Transverse colon (tissue), 4 donors: ENCODE measurements at regions not wholly inside any gene's neighbourhood (a gene's known extent, or its start where the extent isn't known, plus 50 kb on each side); places are given as distances from the start of the nearest gene placed in this dataset.

Experiments used
- DNase-seq: peaks from one replicate; pipeline ENCODE4 v3.0.0-alpha.2; 2019
- H3K27ac ChIP-seq, 4 donors: fragments of 200-600 bp; sonication (generic); 2 replicates each; pipeline ENCODE4 v1.5.1; 2016 to 2018; ENCODE audit warnings: inconsistent platforms in 4 of 4
- H3K27me3 ChIP-seq: fragments of 200-600 bp; sonication (generic); 2 replicates; pipeline ENCODE4 v1.5.1; 2017; ENCODE audit warnings: inconsistent platforms
- H3K36me3 ChIP-seq, 4 donors: fragments of 200-600 bp; sonication (generic); 2 replicates each; pipeline ENCODE4 v1.5.1; 2017 to 2019; ENCODE audit warnings: inconsistent platforms in 4 of 4
- H3K4me1 ChIP-seq, 4 donors: fragments of 200-600 bp; sonication (generic); 2 replicates each; pipeline ENCODE4 v1.5.1; 2017 to 2020; ENCODE audit warnings: inconsistent platforms in 4 of 4
- H3K4me3 ChIP-seq, 4 donors: fragments of 200-600 bp; sonication (generic); 1 replicate in 1 of 4; 2 replicates in 3 of 4; pipeline versions ENCODE4 v1.5.1 to v1.6.1; 2017 to 2019; ENCODE audit warnings: inconsistent platforms in 4 of 4
- H3K9me3 ChIP-seq, 2 donors: fragments of 200-600 bp; sonication (generic); 2 replicates each; pipeline ENCODE4 v1.5.1; 2017 to 2019; ENCODE audit warnings: inconsistent platforms in 2 of 2
- EP300 ChIP-seq: sonication (generic); formaldehyde crosslinking; IDR thresholded peaks from one replicate; pipeline ENCODE4 v1.6.1; 2017; ENCODE audit warnings: antibody characterized with exemption, low read depth
- POLR2A ChIP-seq: fragments of 450-650 bp; IDR thresholded peaks from one replicate; pipeline ENCODE4 v1.6.1; 2016; ENCODE audit warnings: antibody characterized with exemption, mild to moderate bottlenecking, moderate library complexity
- POLR2AphosphoS5 ChIP-seq, 3 donors: sonication (generic); formaldehyde crosslinking; IDR thresholded peaks; one replicate each; pipeline ENCODE4 v1.6.1; 2016; ENCODE audit warnings: antibody characterized with exemption in 3 of 3
- WGBS, 2 donors: methylation state at CpG; one replicate each; pipeline ENCODE4 v1.1.5; 2018; ENCODE audit warnings: low coverage in 1 of 2; 5-methylcytosine and 5-hydroxymethylcytosine counted together
- in situ Hi-C, 4 donors: fragments of 200-750 bp; cut with MboI; loops; one replicate each; pipeline versions ENCODE4 v1.15.0 to v1.15.1; 2017; ENCODE audit warnings: low sequenced_read_pairs in 3 of 4, low pct_ligation_motif_present in 1 of 4, low pct_unique_long_range_greater_than_20kb in 1 of 4
- intact Hi-C: fragments of 100-400 bp; cut with DNase I; formaldehyde crosslinking; loops from one replicate; pipeline ENCODE4 v1.15.1; 2023; ENCODE audit warnings: low total_unique reads
- TF ChIP-seq, protein P1 (sequence below), 5 experiments: fragments of 200-600 bp in 3 of 5; fragments of 450-650 bp in 2 of 5; sonication (generic) in 3 of 5; IDR thresholded peaks; 1 replicate in 2 of 5; 2 replicates in 3 of 5; pipeline ENCODE4 v1.5.1; 2016 to 2017; ENCODE audit warnings: antibody characterized with exemption in 5 of 5, inconsistent platforms in 3 of 5, mild to moderate bottlenecking in 2 of 5, moderate library complexity in 1 of 5

DNA sequence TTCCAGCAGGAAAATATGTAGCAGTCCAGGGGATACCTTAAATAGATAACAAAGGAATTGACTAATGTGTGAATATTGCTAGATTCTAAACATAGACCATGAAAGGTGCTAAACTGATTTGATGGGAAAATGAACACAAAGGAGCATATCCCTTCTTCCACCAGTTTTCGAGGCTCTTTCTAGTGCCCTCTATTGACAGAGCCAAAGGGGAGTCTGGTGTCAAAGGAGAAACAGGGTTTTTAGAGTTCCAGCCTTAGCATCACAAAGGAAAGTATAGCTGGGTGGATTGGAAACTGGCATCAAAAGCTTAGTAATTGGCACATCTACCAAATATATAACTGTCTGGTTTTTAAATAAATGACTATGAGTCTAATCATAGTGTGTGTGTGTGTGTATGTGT lies 636.8 kb downstream of the ETV1 start:
- Histone ChIP-seq H3K4me3 (no peak overlapping the region), H3K27me3 (no peaks in the 10 kb centered on the region), H3K9me3 (no peaks in the 10 kb centered on the region), H3K36me3 (no peaks in the 10 kb centered on the region), H3K4me1 (no peaks in the 10 kb centered on the region), H3K27ac (no peak overlapping the region)
- DNase-seq, result no peak
- 43 to 64% methylated on average over 1 of the region's 1 CpG for WGBS, 2 donors
- intact Hi-C loops (no loop called here), in situ Hi-C loops (no loop called here)
- no peak for TF ChIP-seq POLR2A
- TF ChIP-seq POLR2AphosphoS5 (IDR thresholded peaks at IDR 0.05), result no peak
- no peak for TF ChIP-seq EP300
- TF ChIP-seq, protein P1, sequence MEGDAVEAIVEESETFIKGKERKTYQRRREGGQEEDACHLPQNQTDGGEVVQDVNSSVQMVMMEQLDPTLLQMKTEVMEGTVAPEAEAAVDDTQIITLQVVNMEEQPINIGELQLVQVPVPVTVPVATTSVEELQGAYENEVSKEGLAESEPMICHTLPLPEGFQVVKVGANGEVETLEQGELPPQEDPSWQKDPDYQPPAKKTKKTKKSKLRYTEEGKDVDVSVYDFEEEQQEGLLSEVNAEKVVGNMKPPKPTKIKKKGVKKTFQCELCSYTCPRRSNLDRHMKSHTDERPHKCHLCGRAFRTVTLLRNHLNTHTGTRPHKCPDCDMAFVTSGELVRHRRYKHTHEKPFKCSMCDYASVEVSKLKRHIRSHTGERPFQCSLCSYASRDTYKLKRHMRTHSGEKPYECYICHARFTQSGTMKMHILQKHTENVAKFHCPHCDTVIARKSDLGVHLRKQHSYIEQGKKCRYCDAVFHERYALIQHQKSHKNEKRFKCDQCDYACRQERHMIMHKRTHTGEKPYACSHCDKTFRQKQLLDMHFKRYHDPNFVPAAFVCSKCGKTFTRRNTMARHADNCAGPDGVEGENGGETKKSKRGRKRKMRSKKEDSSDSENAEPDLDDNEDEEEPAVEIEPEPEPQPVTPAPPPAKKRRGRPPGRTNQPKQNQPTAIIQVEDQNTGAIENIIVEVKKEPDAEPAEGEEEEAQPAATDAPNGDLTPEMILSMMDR (IDR thresholded peaks at IDR 0.05), result no peak

DNA sequence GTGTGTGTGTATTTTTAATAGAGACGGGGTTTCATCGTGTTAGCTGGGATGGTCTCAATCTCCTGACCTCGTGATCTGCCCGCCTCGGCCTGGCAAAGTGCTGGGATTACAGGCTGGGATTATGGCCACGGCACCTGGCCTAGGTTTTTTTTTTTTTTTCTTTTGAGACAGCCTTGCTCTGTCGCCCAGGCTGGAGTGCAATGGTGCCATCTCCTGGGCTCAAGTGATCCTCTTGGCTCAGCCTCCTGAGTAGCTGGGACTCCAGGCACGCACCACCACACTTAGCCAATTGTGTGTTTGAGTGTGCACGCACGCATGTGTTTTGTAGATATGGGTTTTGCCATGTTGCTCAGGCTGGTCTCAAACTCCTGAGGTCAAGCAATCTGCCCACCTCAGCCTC lies 629.8 kb downstream of the ETV1 start:
- DNase-seq, result no peak
- intact Hi-C loops, result no loop called here
- in situ Hi-C loops, result no loop called here
- Histone ChIP-seq H3K4me1 (no peaks in the 10 kb centered on the region), H3K27me3 (no peaks in the 10 kb centered on the region), H3K9me3 (no peaks in the 10 kb centered on the region), H3K4me3 (no peak overlapping the region), H3K36me3 (no peaks in the 10 kb centered on the region), H3K27ac (no peak overlapping the region)
- 75 to 79% methylated on average over 6 to 10 of the region's 10 CpGs for WGBS, 2 donors
- no peak for TF ChIP-seq POLR2AphosphoS5 (IDR thresholded peaks at IDR 0.05)
- TF ChIP-seq POLR2A, result no peak
- TF ChIP-seq, protein P1 (IDR thresholded peaks at IDR 0.05), result no peak
- TF ChIP-seq EP300, result no peak

DNA sequence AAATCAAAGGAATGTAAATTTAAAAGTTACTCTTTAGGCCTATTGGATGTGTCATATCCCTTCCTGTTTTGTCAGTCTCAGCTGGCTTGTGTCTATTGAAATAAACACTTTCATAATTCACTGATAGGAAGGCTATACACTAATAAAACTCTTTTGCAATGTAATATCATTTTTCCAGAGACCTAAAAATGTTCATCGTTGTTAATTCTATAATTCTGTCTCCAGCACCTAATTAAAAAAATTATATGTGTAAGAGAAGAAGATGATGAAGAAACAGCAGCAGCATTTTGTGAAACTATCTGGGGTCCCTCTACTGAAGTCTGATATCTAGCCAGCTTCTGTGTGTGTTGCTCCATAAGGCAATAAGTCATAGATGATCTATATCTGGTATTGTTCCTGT lies 602.7 kb downstream of the ETV1 start:
- Histone ChIP-seq H3K27ac (no peak overlapping the region), H3K9me3 (no peaks in the 10 kb centered on the region), H3K4me1 (no peaks in the 10 kb centered on the region), H3K4me3 (no peak overlapping the region), H3K27me3 (no peaks in the 10 kb centered on the region), H3K36me3 (no peaks in the 10 kb centered on the region)
- no peak for DNase-seq
- intact Hi-C loops (no loop called here), in situ Hi-C loops (no loop called here)
- WGBS, 2 donors, result 65 to 67% methylated on average over 1 of the region's 1 CpG
- no peak for TF ChIP-seq POLR2A
- TF ChIP-seq POLR2AphosphoS5 (IDR thresholded peaks at IDR 0.05), result no peak
- TF ChIP-seq, protein P1 (IDR thresholded peaks at IDR 0.05), result no peak
- no peak for TF ChIP-seq EP300

DNA sequence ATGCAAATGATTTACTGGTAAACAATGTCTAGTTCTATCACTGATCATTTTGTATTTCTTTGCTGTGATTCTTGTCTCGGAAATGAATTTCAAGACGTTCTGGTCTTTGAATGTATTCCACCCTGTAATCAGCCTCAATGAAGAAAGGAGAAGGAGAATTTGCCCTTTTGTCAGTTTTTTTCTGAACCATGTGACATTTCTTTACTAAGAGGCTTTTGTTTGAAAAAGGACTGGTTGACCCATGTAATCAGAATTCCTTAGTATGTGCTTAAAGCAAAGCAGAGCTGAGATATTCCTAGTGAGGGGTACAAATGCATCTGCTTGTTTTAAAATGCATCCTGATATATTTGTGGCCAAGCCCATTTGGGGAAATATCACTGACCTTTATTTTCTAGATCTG lies 581.6 kb downstream of the ETV1 start:
- no peak overlapping the region for H3K27ac ChIP-seq
- TF ChIP-seq EP300 (no peak), POLR2AphosphoS5 (IDR thresholded peaks at IDR 0.05) (no peak), POLR2A (no peak)
- TF ChIP-seq, protein P1 (IDR thresholded peaks at IDR 0.05), result no peak
- H3K27me3 ChIP-seq, result no peaks in the 10 kb centered on the region
- no peak for DNase-seq
- in situ Hi-C loops (no loop called here), intact Hi-C loops (no loop called here)
- H3K9me3 ChIP-seq, result no peaks in the 10 kb centered on the region
- WGBS, 2 donors, result 71 to 83% methylated on average over 2 of the region's 2 CpGs
- H3K36me3 ChIP-seq, result no peaks in the 10 kb centered on the region
- no peak overlapping the region for H3K4me3 ChIP-seq
- H3K4me1 ChIP-seq, result no peaks in the 10 kb centered on the region
